SJSA1 (cell line): ENCODE measurements at regions not wholly inside any gene's neighbourhood (a gene's known extent, or its start where the extent isn't known, plus 50 kb on each side); places are given as distances from the start of the nearest gene placed in this dataset.
A peak's percentile ranks its signal among the peaks of the same experiment; 100 is the strongest.

Source experiments
- DNase-seq, 2 experiments: peaks; one replicate each; pipeline ENCODE4 v3.0.0-alpha.2; 2015 to 2020; ENCODE audit warnings: low spot score in 2 of 2, low read depth in 1 of 2
- H3K27ac ChIP-seq: fragments of 250-450 bp; sonication (Bioruptor Pico); 2 replicates; pipeline ENCODE4 v1.5.1; 2020; ENCODE audit warnings: mild to moderate bottlenecking, moderate library complexity
- H3K27me3 ChIP-seq: fragments of 250-450 bp; sonication (Bioruptor Pico); replicated peaks from 2 replicates; pipeline ENCODE4 v1.5.1; 2020; ENCODE audit warnings: mild to moderate bottlenecking, moderate library complexity
- H3K36me3 ChIP-seq: fragments of 250-450 bp; sonication (Bioruptor Pico); 2 replicates; pipeline ENCODE4 v1.5.1; 2020; ENCODE audit warnings: mild to moderate bottlenecking
- H3K4me1 ChIP-seq: fragments of 250-450 bp; sonication (Bioruptor Pico); replicated peaks from 2 replicates; pipeline ENCODE4 v1.6.1; 2021; ENCODE audit warnings: mild to moderate bottlenecking
- H3K4me3 ChIP-seq: fragments of 250-450 bp; sonication (Bioruptor Pico); 2 replicates; pipeline ENCODE4 v1.5.1; 2020; ENCODE audit warnings: mild to moderate bottlenecking
- H3K9me3 ChIP-seq: fragments of 250-450 bp; sonication (Bioruptor Pico); replicated peaks from 2 replicates; pipeline ENCODE4 v1.5.1; 2020; ENCODE audit warnings: mild to moderate bottlenecking

DNA sequence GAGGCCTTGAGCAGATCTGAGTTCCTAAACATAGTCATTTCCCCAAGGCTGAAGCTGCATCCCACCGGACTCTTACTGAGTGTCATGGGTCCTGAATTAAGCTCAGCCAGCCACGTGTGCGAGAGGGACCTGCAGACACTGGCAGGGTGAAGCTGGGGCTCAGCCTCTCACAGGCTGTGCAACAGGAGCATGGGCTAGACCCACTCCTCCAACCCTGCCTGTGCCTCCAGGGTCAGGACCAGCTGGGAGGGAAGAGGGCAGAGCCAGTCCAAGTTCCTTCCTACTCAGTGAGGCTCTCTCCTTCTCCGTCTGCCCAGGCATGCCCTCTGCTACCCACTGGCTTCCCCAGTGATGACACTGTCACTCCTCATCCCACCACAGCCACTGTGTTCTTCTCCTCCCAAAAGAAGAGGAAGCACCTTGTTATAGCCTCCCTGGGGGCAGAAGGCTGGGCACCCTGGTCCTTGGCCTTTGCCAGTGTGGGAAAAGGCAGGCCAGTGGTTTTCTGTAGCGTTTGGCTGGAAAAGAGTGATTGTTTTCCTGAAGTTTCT lies 78.9 kb downstream of the KCNF1 start:
- Histone ChIP-seq H3K27me3 (no peaks in the 10 kb centered on the region), H3K36me3 (no peaks in the 10 kb centered on the region), H3K4me3 (no peak overlapping the region), H3K9me3 (no peaks in the 10 kb centered on the region), H3K27ac (no peak overlapping the region), H3K4me1 (peaks cover 14% of the 10 kb centered on the region)
- no peak for DNase-seq

DNA sequence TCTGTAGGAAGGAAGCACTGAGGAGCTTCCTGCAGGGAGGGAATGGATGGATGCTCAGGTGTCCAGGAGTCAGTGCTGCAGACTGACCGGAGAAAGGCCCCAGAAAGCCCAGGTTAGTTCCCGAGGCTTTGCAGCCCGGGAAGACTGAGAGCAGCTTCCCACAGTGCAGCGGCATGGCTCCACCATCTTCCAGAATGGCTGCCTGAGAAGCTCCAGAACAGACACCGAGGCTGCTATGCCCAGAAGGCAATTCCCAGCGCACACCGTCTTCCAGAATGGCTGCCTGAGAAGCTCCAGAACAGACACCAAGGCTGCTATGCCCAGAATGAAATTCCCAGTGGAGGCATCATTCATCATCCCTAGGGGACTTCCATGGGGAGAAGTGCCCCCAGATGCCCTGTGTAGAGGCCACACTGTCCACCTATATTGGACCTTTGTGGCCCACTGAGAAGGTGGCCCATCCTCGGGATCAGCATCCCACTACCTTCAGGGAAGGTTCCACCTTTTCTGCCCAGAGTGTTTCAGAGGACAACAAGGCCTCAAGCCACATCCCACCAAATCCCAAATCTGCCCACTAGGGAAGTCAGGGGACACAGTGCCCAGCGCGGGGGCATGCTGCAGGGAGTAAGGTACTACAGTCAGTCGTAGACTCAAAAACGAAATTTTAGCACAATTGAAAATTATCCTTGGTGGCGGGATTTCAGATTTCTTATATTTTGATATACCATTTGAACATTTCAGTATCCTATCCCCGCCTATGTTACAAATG lies 80.5 kb downstream of the KCNF1 start:
- peaks cover 14% of the 10 kb centered on the region for H3K4me1 ChIP-seq
- H3K9me3 ChIP-seq, result no peaks in the 10 kb centered on the region
- no peak overlapping the region for H3K4me3 ChIP-seq
- H3K27me3 ChIP-seq, result no peaks in the 10 kb centered on the region
- H3K36me3 ChIP-seq, result no peaks in the 10 kb centered on the region
- no peak for DNase-seq
- H3K27ac ChIP-seq, result no peak overlapping the region

DNA sequence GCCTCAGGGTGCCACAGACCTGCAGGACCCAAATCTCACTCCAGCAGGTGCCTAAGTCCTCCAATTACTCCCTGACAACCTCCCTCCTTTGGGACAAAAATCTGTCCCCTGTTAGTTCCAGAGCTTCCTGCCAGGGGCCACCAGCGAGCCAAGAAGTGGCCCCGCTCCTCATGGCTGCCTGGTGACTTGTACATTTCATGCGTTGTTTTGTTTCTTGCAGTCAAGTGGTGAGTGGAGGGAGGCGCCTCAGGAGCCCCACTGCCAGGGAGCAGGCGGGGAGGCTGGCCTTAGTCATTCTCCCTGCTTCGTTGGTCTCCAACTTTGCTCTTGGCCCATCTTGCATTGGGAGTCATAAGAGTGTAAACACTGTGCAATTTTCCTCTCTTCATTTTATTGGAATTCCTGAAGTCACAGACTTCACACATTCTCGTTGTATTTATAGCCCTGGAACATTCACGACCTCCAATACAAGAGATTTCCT lies 81.3 kb downstream of the KCNF1 start:
- H3K36me3 ChIP-seq, result no peaks in the 10 kb centered on the region
- no peak overlapping the region for H3K27ac ChIP-seq
- no peaks in the 10 kb centered on the region for H3K9me3 ChIP-seq
- H3K4me1 ChIP-seq, result peaks cover 14% of the 10 kb centered on the region
- no peak overlapping the region for H3K4me3 ChIP-seq
- DNase-seq, result peak; percentile 72 to 78
- H3K27me3 ChIP-seq, result no peaks in the 10 kb centered on the region

DNA sequence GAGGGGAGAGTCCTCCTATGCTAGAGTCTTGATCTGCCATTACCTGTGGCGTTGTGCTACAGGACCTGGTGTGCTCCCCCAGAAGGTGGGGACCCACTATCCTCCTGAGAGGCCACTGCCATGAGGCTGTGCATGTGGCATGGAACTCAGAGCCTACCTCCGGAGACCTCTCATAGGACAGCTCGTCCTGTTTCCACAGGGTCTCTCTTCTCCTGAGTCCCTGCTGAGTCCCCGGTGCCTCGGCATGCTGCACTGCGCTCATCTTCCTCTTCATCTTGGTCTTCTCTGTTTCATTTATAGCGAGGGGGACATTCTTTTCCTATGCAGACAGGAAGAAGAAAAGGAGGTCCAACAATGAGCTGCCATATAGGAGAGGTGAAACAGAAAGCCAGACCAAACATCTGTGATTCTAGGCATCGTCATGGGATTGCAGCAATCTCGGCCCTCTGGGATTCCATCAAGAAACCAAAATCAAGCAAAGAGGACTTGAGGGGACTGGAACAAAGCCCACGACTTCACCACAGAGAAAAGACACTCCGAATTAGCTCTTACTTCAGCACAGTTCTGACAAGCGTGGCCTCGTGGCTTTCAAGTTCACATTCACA lies 83.7 kb downstream of the KCNF1 start:
- no peak for DNase-seq
- Histone ChIP-seq H3K27ac (no peak overlapping the region), H3K4me1 (peaks cover 14% of the 10 kb centered on the region), H3K36me3 (no peaks in the 10 kb centered on the region), H3K9me3 (no peaks in the 10 kb centered on the region), H3K4me3 (no peak overlapping the region), H3K27me3 (no peaks in the 10 kb centered on the region)

DNA sequence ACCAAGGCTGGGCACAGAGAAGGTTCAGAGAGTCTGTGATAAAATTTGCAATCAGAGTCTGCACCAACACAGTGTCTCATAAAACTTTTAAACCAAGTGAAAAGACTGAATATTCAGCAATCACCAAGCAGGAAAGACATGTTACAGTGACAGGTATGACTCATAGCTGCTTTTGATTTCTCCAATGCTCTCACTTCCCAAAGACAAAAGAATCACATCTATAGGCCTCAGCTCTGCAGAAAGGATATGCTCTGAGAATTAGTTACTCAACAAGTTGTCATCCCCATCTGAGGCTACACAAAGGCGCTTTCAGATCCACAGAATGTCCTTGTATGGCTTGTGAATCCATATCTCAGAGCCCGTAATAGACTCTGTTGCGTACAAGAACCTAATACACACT lies 92.5 kb downstream of the KCNF1 start:
- Histone ChIP-seq H3K27me3 (no peaks in the 10 kb centered on the region), H3K36me3 (no peaks in the 10 kb centered on the region), H3K9me3 (no peaks in the 10 kb centered on the region), H3K27ac (0 out of 2 replicates have a peak overlapping the region, but pooled peaks have one; percentile 4), H3K4me1 (peaks cover 14% of the 10 kb centered on the region; the same call in 1 of the 2 replicates), H3K4me3 (no peak overlapping the region)
- DNase-seq, result peak in 1 of 2 experiments; percentile 59

DNA sequence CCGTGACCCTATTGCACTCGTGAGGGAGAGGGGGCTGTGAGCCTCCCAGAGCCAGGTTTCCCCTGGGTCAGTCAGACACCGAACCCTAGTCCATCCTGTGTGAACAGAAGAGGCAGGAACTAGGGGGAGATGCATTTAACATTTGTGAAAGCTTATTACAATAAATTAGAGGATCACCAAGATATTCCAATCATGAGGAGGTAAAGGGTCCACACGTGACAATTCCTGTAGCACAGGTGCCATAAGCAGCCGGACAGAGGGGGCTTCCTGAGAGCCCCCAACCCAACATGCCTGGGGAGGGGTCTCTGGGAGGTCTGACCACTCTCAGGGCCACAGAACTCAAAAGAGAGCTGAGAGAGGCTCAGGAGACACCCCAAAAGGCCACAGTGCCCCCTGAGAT lies 93.3 kb downstream of the KCNF1 start:
- no peaks in the 10 kb centered on the region for H3K36me3 ChIP-seq
- no peaks in the 10 kb centered on the region for H3K27me3 ChIP-seq
- H3K4me3 ChIP-seq, result no peak overlapping the region
- DNase-seq, result no peak
- H3K4me1 ChIP-seq, result peaks cover 14% of the 10 kb centered on the region; the same call in 1 of the 2 replicates
- no peak overlapping the region for H3K27ac ChIP-seq
- H3K9me3 ChIP-seq, result no peaks in the 10 kb centered on the region

DNA sequence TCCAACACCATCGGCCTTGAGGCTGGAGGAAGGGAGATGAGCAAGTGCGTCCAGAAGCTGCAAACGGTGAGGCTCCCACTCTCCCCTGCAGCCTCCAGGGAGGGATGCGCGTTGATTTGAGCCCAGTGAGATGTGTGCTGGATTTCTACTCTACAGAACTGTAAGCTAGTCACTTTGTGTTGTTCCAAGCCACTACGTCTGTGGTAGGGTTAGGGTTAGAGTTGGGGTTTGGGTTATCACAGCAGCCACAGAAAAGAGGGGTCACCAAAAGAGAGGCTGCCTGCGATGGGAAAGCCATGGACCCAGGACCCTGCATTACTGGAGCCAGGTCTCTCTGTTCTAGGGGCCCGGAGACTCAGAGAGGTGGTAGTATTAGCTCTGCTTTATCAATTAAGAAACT lies 94.5 kb downstream of the KCNF1 start:
- Histone ChIP-seq H3K27me3 (no peaks in the 10 kb centered on the region), H3K36me3 (no peaks in the 10 kb centered on the region), H3K4me3 (no peak overlapping the region), H3K9me3 (peaks cover 4% of the 10 kb centered on the region; the same call in 1 of the 2 replicates), H3K4me1 (peaks cover 14% of the 10 kb centered on the region; the same call in 1 of the 2 replicates), H3K27ac (no peak overlapping the region)
- DNase-seq, result no peak

DNA sequence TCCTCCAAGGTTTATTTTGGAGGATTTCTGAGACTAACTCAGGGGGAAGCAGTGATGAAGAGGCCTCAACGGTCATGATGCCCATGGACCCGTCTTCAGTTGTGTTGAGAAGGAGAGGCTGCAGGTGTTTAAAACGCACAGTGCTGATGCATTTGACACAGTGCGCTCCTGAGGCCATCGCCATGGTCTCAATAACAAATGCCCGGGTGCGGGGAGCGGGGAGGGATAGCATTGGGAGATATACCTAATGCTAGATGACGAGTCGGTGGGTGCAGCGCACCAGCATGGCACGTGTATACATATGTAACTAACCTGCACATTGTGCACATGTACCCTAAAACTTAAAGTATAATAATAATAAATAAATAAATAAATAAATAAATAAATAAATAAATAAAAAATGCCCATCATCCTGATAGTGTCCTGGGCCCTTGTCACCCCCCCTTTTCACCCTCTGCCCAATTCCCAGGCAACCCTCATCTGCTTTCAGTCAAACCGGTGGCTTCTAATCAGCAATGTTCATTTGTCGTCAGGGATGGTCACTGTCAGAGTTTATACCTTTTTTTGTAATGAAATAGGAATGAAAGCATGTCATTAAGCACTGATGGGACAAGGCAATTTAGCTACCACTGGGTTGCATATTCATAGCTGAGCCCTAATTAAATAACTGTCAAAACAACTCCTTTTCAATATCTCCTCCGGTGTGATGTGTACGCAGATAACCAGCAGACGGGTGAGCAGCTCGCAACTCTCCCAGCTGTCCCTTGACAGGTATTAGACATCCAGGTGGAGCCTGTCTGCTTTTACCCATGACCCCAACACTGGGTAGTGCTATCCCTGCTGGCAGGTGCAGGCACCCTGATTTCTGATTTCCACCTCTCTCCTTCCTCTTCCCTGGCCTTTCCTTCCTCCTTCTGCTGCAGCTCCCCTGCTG lies 95.9 kb downstream of the KCNF1 start:
- H3K4me3 ChIP-seq, result no peak overlapping the region
- no peaks in the 10 kb centered on the region for H3K27me3 ChIP-seq
- H3K9me3 ChIP-seq, result peaks cover 6% of the 10 kb centered on the region; the same call in 1 of the 2 replicates
- no peak for DNase-seq
- no peaks in the 10 kb centered on the region for H3K36me3 ChIP-seq
- H3K4me1 ChIP-seq, result peaks cover 14% of the 10 kb centered on the region; the same call in 1 of the 2 replicates
- H3K27ac ChIP-seq, result no peak overlapping the region

DNA sequence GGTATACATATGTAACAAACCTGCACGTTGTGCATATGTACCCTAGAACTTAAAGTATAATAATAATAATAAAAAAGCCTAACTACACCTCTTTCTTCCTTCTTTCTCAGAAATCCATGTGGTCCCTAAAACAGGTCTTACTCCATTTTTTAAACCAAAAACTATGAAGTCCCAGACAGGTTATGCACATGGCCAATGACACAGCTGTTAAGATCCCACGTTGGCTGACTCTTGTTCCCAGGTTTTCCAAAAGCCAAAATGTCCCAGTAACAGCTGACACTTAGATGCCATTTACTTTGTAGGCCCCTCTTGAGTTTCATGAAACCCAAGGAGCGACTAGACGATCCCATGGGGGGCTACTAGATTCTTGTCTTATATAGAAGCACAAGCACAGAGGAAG lies 97.0 kb downstream of the KCNF1 start:
- H3K27me3 ChIP-seq, result no peaks in the 10 kb centered on the region
- no peak for DNase-seq
- H3K4me1 ChIP-seq, result peaks cover 11% of the 10 kb centered on the region; the same call in 1 of the 2 replicates
- no peaks in the 10 kb centered on the region for H3K36me3 ChIP-seq
- no peak overlapping the region for H3K4me3 ChIP-seq
- H3K9me3 ChIP-seq, result peaks cover 6% of the 10 kb centered on the region; the same call in 1 of the 2 replicates
- H3K27ac ChIP-seq, result no peak overlapping the region

DNA sequence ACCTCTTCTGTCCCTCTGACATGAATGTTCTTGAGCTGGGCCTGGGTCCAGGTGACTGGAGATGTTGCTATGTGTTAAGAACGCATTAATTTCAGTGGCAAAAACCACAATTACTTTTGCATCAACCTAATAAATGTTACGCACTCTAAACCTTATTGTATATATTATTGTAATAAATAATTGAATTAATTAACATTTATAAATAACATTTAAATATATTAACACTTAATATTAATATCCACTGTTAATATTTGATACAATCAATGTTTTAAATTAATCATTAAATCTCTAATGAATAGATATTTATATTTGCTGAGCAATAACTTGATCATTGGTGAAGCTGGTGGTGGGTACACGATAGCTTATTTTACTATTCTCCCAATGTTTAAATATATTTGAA lies 97.4 kb downstream of the KCNF1 start:
- Histone ChIP-seq H3K9me3 (peaks cover 6% of the 10 kb centered on the region; the same call in 1 of the 2 replicates), H3K27ac (no peak overlapping the region), H3K36me3 (no peaks in the 10 kb centered on the region), H3K4me1 (peaks cover 6% of the 10 kb centered on the region; the same call in 1 of the 2 replicates), H3K27me3 (no peaks in the 10 kb centered on the region), H3K4me3 (no peak overlapping the region)
- no peak for DNase-seq

DNA sequence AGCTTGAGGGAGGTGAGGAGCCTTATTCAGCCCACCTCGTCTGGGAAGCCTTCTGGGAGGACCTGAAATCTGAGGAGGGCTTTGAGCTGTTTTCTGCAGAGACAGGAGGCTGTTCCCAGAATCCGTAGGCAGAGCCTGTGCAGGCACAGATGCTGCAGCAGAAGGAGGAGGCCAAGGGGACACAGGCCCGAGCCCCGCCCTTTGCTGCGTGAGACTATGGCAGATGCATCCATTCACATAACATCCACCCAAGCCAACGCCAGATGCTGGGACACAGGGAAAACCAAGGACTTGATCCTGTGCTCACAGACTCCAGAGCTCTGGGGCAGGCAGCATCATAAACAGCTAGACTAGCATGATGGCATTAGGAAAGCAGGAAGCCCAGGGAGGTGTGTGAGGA lies 98.2 kb downstream of the KCNF1 start:
- Histone ChIP-seq H3K27ac (no peak overlapping the region), H3K9me3 (peaks cover 6% of the 10 kb centered on the region; the same call in 1 of the 2 replicates), H3K27me3 (no peaks in the 10 kb centered on the region), H3K4me3 (no peak overlapping the region), H3K4me1 (no peaks in the 10 kb centered on the region), H3K36me3 (no peaks in the 10 kb centered on the region)
- DNase-seq, result no peak

DNA sequence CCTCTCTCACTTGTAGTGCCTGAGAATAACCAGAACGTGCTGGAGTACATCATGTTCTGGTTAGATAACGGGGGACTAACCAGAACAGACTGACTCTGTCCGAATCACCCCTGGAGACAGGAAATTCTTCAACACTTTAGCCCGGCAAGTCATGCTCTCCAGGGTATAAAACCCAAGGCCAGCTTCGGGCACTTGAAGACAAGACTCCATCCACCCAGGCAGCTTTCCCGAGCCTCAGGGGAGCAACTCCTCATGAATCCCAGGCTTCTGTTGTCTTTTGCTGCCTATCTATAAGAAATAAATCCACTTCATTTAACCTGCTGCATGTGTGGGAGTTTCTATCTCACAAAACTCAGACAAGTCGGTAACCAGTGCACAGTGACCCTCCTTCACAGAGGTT lies 99.6 kb downstream of the KCNF1 start:
- Histone ChIP-seq H3K36me3 (no peaks in the 10 kb centered on the region), H3K9me3 (peaks cover 6% of the 10 kb centered on the region; the same call in 1 of the 2 replicates), H3K4me3 (no peak overlapping the region), H3K4me1 (no peaks in the 10 kb centered on the region), H3K27ac (no peak overlapping the region), H3K27me3 (peaks cover 5% of the 10 kb centered on the region; the same call in 1 of the 2 replicates)
- DNase-seq, result no peak

DNA sequence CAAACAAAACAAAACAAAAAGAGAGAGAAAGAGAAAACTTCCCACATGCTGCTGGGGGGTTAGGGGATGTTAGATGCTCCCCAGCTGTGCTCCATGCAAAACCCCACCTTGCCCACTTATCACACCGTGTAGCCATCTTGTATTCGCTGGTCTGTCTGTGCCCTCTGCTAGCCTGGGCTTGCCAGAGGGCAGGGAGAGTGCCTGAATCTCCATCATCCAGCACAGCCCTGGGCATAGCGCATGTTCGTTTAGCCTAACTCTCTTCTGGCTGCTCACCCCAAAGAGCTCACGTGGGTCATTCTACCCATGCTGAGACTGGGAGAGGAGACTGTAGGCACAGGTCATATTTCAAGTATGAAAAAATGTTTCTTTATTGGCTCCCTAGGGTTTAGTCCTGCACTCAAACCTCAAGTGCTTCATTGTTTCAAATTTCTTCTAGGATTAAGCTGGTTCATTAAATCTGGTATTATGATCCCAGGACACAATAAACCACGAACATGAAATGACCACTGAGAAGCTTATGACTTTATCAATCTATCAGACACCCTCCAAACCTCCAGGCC lies 100.5 kb downstream of the KCNF1 start:
- Histone ChIP-seq H3K27me3 (peaks cover 13% of the 10 kb centered on the region), H3K9me3 (peaks cover 6% of the 10 kb centered on the region; the same call in 1 of the 2 replicates), H3K36me3 (no peaks in the 10 kb centered on the region), H3K27ac (no peak overlapping the region), H3K4me3 (no peak overlapping the region), H3K4me1 (no peaks in the 10 kb centered on the region)
- DNase-seq, result peak in 1 of 2 experiments; percentile 17
